ENCODE measurements at regions not wholly inside any gene's neighbourhood (a gene's known extent, or its start where the extent isn't known, plus 50 kb on each side); places are given as distances from the start of the nearest gene placed in this dataset.
A peak's percentile ranks its signal among the peaks of the same experiment; 100 is the strongest.
"Not testable (repeated sequence)": the region's sequence is repeated elsewhere in the genome, so short reads cannot be mapped to it uniquely, and the experiment has no call there.

DNA sequence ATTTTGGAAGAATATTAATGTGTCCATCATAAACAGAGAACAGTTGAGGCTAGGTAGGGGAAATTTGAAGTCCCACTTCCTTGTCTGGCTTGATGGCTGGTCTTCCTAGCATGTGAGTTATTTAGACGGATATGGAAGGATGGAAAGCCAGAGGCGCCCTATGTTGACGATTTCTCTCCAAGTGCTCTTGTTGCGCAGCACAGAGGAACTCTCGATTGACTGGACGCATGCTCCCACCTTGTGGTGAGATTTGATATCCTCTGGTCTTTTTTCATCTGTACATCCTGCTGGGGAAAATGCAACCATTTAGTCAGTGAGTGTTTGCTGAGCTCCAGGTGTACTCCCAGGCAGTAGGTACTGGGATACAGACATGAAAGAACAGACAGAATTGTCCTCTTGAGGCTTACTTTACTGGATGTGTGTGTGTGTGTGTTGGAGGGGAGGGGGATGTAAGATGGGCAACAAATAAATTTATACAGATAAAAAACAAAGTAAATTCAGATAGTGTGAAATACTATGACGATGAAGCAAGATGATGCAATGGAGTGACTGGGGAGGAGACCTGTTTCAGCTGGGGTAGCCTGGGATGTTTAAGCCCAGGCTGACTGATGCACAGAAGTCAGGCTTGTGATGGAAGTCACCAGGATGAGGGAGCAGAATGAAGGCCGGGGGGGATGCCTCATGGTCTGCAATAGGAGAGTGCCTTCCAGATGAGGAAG, 137.2 kb downstream of the TRIM43 start:
- DNase-seq = peak; percentile 60

DNA sequence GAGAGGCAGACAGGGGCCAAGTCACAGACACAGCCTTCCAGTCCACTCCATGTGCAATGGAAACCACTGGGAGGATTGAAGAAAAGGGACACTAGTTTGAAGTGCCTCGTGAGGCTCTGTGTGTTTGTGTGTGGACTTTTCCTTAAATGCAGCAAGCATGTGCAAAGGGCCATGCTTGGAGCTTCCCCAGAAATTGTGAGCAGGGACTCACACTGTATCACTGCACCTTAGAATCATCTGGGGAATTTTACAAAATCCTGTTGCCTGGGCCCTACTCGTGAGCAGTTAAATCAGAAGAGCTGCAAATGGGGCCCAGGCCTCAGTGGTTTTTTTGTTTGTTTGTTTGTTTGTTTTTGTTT, 137.8 kb downstream of the TRIM43 start:
- DNase-seq = no peak

DNA sequence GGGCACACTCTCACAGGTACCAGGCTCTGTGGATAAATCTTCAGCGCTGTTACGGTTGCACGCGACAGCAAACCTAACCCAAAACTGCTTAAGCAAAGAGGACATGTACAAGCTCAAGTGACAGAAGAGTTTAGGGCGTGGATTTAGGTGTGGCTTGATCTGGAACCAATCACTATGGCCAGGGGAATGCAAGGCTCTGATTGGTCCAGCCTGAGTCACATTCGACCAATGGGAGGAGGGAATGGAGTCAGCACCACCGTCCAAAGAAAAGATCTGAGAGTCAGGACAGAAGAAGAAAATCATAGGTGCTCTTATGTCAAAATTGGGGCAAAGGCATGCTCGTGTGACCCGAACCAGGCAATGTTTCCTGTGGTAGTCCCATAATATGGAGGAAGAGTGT, 139.0 kb downstream of the TRIM43 start:
- DNase-seq = no peak

DNA sequence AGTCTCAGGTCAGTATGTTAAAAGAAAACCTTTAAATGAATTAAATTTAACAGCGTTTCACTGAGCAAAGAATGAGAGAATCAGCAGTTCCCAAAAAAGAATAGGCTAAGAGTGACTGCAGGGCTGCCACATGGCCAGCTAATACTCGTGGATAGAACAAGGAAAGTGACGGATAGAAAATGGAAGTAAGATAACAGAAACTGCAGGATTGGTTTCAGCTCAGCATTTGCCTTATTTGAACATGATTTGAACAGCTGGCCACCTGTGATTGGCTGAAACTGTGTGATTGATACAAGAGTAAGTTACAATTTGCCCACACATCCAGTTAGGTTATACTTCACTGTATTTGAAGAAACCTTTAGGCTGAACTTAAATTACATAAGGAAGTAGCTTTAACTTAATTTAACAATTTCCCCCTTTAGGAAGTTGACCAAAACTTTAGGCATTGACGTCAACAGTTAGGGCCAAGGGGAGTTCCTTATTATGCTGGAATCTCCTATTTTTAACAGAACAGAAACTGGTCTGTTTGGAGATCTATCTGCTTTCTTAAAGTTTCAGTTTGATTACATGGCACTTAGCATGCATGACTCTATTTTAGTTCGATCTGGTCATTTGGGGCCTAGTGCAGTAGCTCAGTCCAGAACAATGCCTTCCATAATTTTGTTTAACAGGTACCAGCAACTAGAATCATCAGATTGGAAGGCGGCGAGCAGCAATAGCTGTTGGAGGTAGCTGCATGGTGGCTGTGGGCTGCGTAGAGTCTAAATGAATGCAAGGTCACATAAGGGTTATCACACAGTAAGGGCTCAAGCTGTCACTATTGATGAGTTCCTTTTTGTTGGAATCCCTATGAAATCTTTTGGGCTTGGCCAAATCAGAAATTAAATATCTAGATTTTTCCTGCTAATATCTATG, 143.4 kb downstream of the TRIM43 start:
- DNase-seq = no peak

DNA sequence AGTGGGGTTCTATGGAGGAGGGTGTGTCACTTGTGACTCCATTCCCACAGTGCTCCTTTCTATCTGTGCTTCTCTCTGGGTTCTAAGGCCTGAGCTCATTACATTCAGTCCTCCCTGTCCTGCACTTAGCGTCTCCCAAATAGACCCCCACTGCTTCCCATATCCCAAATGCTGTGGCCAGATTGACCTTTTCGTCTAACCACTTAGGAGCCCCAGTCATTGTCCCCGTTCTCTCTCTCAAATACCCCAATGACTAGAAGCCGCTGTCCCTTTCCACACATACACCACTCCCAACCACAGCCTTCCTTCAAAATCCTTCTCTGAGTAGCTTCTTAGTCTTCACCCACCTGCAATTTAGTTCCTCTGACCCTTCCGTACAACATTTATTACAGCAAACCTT, 146.5 kb downstream of the TRIM43 start:
- DNase-seq = no peak

DNA sequence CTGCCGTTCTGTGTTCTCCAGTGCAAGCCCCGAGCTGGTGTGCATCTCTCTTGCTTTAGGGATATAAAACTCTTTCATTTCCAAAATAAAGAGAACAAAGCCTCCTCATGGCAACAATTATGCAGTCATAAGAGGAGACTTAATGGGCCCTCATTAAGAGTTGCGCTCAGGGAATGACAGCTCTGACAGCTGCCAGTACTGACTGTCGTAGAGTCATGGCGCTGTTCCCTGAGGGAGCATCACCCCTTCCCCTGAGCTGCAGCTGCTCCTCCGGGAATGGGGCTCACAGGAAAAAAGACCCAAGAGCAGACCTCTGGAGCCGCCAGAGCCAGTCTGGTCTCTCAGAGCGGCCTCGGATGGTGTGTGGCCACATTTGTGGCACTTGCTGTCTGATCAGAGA, 160.3 kb downstream of the TRIM43 start:
- DNase-seq = not testable (repeated sequence)

DNA sequence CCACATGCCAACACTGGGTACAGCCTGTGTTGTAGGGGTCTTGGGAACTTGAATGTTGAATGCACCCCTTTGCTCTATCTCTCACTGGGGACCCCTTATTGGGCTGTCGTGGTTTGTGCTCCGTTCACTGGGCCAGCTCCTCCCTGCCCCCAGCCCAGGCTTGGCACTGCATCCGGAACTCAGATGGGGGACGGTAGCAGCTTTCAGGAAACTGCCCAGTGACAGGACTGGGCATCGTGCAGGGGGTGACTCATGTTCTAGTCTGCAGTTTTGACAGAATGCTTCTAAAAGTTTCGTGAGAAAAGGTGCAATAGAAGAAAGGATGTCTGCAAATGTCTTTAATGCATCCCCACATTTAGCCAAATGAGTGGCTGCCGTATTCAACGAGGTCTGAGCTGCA, 162.0 kb downstream of the TRIM43 start:
- not testable (repeated sequence) for DNase-seq

DNA sequence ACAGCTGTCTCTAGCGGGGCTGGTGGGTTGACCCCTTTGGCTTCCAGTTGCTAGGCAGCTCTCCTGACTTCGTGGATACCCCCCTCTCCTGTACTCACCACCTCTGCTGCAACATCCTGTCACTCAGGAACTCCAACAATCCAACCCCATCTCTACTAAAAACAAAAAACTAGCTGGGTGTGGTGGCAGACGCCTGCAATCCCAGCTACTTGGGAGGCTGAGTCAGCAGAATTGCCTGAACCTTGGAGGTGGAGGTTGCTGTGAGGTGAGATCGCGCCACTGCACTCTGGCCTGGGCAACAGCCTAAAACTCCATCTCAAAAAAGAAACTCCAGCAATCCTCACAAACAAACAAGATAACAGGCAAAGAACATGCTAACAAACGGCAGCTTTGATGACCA, 162.4 kb downstream of the TRIM43 start:
- DNase-seq = not testable (repeated sequence)

DNA sequence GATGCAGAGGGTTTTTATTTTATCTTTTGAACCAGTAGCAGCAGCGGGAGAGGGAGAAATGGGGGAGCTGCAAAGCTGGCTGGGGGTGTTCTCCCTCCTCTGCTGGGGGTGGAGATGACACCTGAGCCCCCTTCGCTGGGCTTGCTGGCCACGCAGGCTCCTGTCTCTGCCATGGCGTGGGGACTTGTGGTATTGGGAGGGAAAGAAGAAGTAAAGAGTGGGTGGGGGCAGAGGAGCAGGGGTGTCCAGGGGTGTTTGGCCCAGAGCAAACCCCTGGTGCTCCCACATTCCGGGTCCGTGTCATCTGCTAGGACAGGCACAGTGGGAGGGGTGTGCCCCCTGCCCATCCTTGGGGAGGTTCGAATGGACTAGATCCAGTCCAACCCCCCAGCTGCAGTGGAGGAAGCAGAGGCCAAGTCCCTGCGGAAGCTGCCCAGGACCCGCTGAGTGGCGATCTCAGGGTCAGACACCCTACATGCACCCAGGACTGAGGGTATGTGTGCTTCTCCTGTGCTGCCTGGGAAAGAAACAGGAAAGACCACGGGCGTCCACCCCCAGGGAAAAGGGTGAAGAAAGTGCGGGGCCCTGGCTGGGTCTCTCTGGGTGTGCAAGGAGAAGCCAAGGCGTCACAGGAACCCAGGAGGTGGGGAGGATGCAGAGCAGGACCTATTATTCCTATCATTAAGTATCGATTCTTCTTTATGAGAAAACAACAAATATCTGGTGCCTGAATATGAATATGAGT, 163.2 kb downstream of the TRIM43 start:
- DNase-seq = not testable (repeated sequence)

DNA sequence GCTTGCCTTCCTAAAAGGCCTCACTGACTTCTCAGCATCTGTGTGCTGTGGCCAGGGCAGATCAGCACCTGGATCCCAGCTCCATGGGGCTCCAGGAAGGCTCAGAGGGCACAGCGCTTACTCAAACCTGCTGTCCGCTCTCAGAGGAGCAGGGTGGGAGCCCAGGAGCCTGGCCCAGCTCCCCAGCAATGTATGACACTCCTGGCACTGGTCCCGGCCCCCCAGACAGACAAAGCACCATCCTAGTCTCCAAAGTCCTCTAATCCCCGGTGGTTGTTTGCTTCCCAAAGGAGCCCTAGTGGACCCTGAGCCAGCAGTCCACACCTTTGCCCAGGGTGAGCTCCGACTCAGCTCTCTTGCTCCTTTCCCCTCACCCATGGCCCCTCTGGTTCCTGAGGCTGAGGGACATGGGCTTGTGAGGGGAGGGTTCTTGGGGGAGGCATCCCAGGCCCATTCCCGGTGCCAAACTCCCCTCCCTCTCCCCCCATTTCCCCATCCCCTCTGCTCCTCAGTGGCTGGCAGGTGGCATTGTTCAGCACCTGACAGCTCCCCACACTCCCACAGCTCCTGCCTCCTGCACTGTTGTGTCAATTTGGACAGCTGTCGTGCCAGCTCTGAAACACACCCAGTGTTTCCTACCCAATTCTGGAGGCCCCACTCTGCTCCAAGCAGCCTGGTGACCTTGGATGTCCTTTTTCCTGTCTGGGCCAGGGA, 164.3 kb downstream of the TRIM43 start:
- peak; percentile 59 for DNase-seq

DNA sequence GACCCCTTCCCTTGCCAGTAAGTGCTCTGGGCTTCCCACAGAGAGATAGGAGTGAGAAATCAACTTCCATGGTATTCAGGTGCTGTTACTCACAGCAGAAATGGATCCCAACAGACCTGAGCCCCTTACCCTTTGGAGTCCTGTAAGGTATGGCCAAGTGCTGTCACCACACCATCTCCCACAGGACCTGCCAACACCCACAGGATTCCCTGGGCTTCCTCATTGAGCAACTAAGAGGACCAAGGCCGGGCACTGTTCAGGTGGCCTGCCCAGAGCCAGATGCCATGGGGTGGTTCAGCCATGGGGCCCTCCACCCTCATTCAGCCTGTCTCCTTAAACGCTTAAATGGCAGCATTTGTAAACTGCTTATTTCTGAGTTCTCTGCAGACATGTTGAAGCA, 166.2 kb downstream of the TRIM43 start:
- no peak for DNase-seq

DNA sequence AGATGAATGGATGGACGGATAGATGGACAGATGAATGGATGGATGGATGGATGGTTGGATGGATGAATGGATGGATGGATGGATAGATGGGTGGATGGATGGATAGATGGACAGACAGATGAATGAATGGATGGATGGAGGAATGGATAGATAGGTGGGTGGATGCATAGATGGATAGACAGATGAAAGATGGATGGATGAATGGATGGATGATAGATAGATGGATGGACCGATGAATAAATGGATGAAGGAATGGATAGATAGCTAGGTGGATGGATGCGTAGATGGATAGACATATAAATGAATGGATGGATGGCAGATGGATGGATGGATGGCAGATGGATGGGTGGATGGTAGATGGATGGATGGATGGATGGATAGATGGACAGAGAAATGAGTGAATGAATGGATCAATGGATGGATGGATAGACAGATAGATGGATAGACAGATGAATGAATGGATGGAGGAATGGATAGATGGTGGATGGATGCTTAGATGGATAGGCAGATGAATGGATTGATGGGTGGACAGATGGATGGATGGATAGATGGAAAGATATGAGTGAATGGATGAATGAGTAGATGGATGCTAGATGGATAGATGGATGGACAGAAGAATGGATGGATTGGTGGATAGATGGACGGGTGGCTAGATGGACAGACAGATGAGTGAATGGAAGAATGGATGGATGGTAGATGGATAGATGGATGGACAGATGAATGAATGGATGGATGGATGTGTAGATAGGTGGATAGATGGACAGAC, 167.9 kb downstream of the TRIM43 start:
- no peak for DNase-seq

DNA sequence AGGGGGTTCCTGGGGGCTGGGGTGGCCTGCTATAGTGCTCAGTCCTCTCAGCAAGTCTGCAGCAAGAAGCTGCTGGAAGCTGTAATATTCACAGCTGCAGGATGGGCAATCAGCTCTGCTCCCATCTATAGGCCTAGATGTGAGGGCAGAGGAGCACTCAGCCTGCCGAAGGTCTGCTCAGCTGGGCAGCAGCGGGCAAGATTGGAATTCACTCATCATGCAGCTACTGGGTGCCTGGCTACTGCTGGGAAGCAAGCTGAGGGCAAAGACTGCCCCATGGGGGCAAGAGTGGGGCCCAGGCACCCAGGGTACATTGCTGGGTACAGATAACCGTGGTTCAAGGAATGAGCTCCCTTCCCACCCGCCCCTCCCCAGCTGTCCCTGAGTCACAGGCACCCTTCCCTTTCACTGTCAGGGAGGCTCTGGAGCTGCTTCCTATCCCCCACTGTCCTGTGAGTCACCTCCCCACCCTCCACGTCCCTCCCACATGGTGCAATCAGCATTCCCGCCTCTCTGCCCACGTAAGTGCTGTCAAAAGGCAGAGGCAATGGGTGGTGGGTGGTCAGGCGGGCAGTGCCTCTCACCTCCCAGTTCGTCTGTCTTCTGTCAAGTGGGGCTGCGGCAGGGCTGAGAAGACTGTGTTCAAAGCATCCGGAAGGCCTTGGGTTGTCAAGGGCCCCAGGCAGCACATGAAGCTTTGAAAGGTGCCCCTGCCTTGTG, 169.2 kb downstream of the TRIM43 start:
- DNase-seq = no peak

DNA sequence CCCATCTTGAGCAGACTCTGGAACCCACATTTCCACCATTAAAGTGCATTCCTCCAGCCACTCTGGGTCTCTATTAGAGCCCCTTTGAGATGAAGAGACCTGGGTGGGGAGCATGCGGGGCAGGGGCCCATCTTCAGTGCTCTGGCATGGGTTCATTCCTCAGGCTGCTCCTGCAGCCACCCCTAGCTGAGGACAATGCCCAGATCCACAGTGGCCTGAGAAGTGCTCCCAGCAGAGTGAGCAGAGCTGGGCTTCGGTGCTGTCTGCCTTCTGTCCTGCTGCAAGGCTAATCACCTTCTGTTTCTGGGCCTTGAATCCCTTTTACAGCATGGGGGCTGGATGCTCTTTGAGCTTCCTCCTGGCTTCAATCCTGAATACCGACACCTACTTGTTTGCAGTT, 169.8 kb downstream of the TRIM43 start:
- DNase-seq = no peak

DNA sequence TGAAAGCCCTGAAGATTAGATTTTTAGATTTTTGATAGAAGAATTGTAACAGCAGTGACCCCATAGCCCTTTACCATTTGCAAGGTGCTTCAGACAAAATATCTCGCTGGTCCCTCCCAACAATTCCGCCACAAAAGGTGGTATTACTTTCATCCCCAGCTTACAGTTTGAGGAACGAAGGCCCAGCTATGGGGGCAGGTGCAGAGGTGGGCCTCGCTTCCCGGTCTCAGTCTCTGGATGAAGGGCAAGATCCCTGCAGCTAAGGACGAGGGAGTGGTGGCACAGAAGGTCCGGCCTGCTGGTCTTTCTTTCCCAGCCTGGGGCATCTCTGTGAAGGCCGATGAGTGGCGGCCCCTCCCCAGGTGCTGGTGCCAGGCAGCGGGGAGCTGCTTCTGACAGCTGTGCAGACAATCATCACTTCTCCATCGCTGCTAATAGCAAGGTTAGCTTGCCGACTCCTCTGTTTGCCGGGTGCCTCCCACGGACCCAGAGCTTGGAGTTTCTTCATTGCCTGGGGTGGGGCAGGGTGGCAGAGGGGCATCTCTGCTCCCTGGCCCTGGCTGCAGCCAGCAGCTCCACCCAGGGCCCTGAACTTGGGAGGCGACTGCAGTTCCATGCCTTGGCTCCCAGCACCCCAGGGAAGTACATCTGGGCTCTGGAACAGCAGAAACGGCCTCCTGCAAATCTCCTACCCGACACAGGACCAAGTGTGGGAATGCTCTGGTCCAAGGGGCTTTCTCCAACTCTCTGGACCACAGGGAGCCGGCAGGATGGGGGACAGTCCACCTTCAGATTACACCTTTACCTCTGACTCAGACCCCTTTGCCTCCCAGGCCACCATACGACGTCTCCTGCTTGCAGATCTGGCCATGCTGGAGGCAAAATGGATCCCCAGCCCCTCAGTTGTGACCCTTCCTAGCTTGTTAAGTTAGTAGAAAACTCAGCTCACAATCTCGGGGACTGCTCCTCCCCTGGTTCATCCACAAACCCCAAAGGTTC, 170.5 kb downstream of the TRIM43 start:
- not testable (repeated sequence) for DNase-seq

DNA sequence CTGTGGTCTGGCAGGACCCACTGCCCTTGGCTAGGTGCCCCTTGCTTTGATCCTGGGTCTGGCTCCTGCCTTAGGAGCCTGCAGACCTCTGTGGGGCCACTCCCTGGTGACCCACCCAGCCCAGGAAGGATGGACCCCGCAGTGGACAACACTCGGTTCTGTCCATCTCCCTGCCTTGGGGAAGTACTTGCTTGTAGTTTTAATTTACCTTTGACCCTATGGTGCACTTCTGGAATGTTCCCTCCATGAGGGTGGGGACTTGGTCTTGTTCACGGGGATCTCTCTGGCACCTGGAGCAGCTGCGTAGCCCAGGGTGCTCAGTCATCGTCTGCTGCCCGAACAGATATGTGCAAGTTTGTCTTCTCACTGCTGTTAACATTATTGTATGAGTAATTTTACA, 171.3 kb downstream of the TRIM43 start:
- DNase-seq = not testable (repeated sequence)

DNA sequence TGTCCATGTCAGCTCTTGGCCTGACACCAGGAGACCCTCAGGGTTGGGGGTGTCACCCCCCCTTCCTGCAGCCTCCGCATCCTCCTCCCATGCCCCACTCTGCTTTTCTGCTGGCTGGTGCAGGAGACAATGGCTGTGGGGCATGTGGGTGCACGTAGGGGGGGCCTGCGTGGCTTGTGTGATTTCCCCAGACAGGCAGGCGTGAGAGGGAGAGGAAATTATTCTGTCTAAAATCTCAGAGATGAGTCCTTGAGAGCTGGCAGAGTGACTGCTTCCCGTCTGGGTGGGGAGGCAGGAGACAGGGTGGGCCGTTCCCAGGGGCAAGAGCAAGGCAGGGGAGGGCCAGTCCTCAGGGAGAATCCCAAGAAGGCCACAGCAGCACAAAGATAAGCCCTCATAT, 173.2 kb downstream of the TRIM43 start:
- DNase-seq = not testable (repeated sequence)

DNA sequence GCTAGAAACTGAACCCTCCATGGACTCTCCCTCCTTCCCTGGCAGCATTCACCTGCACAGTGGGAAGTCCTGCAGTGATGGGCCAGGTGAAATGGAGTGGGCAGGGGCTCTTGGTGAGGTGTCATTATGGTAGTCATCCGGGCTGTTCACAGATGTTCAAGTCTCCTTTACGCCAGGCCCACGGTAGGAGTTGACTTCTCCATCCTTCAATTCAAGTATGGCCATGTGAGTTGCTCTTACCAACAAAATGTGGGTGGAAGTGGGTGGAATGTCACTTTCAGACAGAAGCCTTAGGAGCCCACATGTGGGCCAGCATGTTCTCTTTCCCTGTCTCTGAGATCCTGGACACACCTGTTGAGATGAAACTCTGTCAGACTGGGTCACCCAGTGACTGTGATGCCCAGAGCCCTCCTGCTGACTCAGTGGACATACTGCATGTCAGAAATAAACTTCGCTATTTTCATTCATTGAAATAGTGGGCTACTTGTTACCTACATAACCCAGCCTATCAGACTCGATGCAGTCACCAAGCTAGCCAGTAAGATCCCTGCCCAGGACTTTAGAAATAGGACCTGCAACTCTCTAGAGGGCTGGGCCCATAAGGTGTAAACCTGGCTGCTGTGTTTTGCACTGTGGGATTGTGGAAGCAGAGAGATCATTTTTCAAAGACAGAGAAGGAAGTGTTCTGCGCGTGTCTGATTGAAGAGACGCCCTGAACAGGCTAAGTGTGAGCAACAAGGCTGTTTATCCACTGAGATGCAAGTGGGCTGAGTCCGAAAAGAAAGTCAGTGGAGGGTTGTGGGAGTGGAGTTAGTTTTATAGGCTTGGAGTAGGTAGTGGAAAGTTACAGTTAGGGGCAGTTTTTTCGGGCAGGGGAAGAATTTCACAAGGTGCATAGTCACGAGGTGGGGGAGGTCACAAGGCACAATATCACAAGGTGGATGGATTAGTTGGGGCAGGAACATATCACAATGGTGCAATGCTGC, 174.4 kb downstream of the TRIM43 start:
- not testable (repeated sequence) for DNase-seq

DNA sequence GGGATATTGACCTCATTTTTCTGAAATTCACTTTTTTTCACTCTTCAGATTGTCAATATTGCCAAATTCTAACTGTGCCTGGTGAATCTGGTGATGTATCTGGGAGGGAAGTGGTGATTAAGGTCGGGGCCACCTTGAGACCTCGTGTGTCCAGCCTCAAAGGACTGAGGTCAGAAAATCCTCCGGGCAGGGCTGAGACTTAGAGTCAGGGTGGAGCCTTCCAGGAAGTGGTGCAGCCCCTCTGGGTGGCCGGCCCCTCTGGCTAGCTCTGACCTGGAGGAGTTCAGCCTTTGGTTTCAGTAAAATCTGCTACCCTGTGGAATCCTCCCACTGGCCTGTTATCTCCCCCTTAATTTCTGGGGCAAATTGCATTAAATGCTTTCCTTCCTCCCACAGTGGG, 175.7 kb downstream of the TRIM43 start:
- not testable (repeated sequence) for DNase-seq

Measured in NCI-H2171 (cell line).